ENCODE measurements at regions not wholly inside any gene's neighbourhood (a gene's known extent, or its start where the extent isn't known, plus 50 kb on each side); places are given as distances from the start of the nearest gene placed in this dataset.

DNA sequence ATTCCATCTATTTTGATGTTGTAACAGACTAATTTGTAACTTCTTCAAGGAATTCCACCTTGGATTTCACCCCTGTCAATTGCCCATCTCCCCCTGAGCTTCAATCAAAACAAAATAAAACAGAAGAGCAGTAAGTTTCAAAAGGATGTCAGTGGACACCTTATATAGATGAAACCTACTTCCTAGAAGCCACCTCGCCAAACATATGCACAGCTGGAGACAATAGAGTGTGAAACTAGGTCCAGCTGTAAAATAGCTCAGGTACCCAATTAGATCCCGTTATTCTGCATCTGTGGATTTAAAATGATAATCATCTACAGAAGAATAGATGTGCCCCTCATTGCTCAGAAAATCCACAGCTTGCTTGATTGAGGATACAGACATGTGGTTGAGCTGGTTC, 598.6 kb downstream of the SH2D4B start:
- BruUV-seq (replicated peaks): no TSS peak
- 60% methylated on average over 2 of the region's 2 CpGs for WGBS (ENCODE audit: insufficient coverage, insufficient replicate concordance, low lambda C conversion rate, missing lambda C conversion rate)
- DNase-seq (ENCODE audit: low read depth, low spot score): no peak
- Histone ChIP-seq H3K4me3 (no peak overlapping the region), H3K36me3 (ENCODE audit: control insufficient read depth in 2 of 2, insufficient read depth in 2 of 2, low read length in 1 of 2) (no peaks in the 10 kb centered on the region), H2AFZ (ENCODE audit: control insufficient read depth, low read depth, low read length) (peak overlapping the region; percentile 17; the same call in 1 of the 2 replicates), H3K9me3 (replicated peaks; ENCODE audit: control insufficient read depth, insufficient read depth, low read length) (no peaks in the 10 kb centered on the region; the same call in 2 of the 3 replicates), H3K27ac (ENCODE audit: control insufficient read depth, insufficient read depth) (no peak overlapping the region), H4K20me1 (ENCODE audit: control insufficient read depth, insufficient read depth) (no peaks in the 10 kb centered on the region), H3K79me2 (ENCODE audit: control insufficient read depth, insufficient read depth, low read length) (no peaks in the 10 kb centered on the region), H3K27me3 (replicated peaks in 1 of 2; ENCODE audit: control insufficient read depth in 2 of 2, insufficient read depth in 2 of 2, low read length in 1 of 2) (no peaks in the 10 kb centered on the region), H3K4me2 (ENCODE audit: control insufficient read depth, insufficient read depth) (no peak overlapping the region), H3K4me1 (ENCODE audit: control insufficient read depth, insufficient read depth, low read length) (peaks cover 9% of the 10 kb centered on the region), H3K9ac (ENCODE audit: control insufficient read depth, insufficient read depth, low read length) (no peak overlapping the region)
- intact Hi-C loops (cut with micrococcal nuclease; ENCODE audit: unreplicated experiment): no loop called here
- in situ Hi-C loops (cut with MboI): no loop called here
- POLR2A ChIA-PET: interaction anchor here (1.0 kb wide), 1 partner anchor 25 kb away, joined by 3 read pairs; no protein-coding TSS in a partner anchor
- SMC1A ChIA-PET (ENCODE audit: uncharacterized antibody, unreplicated experiment): interaction anchor here (1.0 to 2.1 kb wide), 7 partner anchors 8 to 104 kb away, joined by 3 to 8 read pairs (median 7); no protein-coding TSS in a partner anchor
- CTCF ChIA-PET: interaction anchor here (0.5 to 1.6 kb wide), 6 partner anchors 21 to 115 kb away, joined by 3 to 9 read pairs (median 3); no protein-coding TSS in a partner anchor
- TF ChIP-seq POLR2AphosphoS2 (IDR thresholded peaks at IDR 0.05; ENCODE audit: low read depth, low read length) (no peak), NR2C1 (IDR thresholded peaks at IDR 0.05) (no peak), HDGF (IDR thresholded peaks at IDR 0.05) (no peak), SUZ12 (IDR thresholded peaks at IDR 0.05; ENCODE audit: unreplicated experiment) (no peak)
- TF ChIP-seq, protein P1, sequence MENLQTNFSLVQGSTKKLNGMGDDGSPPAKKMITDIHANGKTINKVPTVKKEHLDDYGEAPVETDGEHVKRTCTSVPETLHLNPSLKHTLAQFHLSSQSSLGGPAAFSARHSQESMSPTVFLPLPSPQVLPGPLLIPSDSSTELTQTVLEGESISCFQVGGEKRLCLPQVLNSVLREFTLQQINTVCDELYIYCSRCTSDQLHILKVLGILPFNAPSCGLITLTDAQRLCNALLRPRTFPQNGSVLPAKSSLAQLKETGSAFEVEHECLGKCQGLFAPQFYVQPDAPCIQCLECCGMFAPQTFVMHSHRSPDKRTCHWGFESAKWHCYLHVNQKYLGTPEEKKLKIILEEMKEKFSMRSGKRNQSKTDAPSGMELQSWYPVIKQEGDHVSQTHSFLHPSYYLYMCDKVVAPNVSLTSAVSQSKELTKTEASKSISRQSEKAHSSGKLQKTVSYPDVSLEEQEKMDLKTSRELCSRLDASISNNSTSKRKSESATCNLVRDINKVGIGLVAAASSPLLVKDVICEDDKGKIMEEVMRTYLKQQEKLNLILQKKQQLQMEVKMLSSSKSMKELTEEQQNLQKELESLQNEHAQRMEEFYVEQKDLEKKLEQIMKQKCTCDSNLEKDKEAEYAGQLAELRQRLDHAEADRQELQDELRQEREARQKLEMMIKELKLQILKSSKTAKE (IDR thresholded peaks at IDR 0.05; ENCODE audit: low read depth, poor library complexity, severe bottlenecking): peak; percentile 4
- peak; percentile 62 for ATAC-seq
- no peak for FAIRE-seq
- RAD21 ChIA-PET (ENCODE audit: unreplicated experiment): interaction anchor here (0.7 to 1.9 kb wide), 4 partner anchors 31 to 101 kb away, joined by 3 to 10 read pairs (median 3); no protein-coding TSS in a partner anchor
